OCI-LY1 (cell line): ENCODE measurements at regions not wholly inside any gene's neighbourhood (a gene's known extent, or its start where the extent isn't known, plus 50 kb on each side); places are given as distances from the start of the nearest gene placed in this dataset.

Experiments
- H2AFZ ChIP-seq: fragments of 200-600 bp; sonication (generic), shearing (Covaris generic); 2 replicates; pipeline ENCODE4 v1.6.0; 2014; ENCODE audit warnings: antibody characterized with exemption, mild to moderate bottlenecking, low read length
- H3F3A ChIP-seq: fragments of 200-600 bp; sonication (generic), shearing (Covaris generic); 2 replicates; pipeline ENCODE4 v1.6.0; 2014; ENCODE audit warnings: mild to moderate bottlenecking, antibody characterized with exemption, low read length, moderate library complexity; ENCODE audit not compliant: insufficient read depth
- H3K27ac ChIP-seq: fragments of 200-600 bp; sonication (generic); 2 replicates; pipeline ENCODE4 v1.5.1; 2014; ENCODE audit warnings: low read length, mixed run types, mild to moderate bottlenecking, low read depth; ENCODE audit not compliant: poor library complexity, severe bottlenecking
- H3K27me3 ChIP-seq: fragments of 200-600 bp; sonication (generic); 2 replicates; pipeline ENCODE4 v1.6.0; 2014; ENCODE audit warnings: antibody characterized with exemption, mild to moderate bottlenecking, low read length, moderate library complexity; ENCODE audit not compliant: insufficient read depth
- H3K36me3 ChIP-seq: fragments of 200-600 bp; sonication (generic); 2 replicates; pipeline ENCODE4 v1.6.1; 2014; ENCODE audit warnings: mild to moderate bottlenecking, antibody characterized with exemption, low read length, moderate library complexity, mixed read lengths; ENCODE audit not compliant: insufficient read depth
- H3K4me1 ChIP-seq: fragments of 200-600 bp; sonication (generic); 2 replicates; pipeline ENCODE4 v1.5.1; 2014; ENCODE audit warnings: mild to moderate bottlenecking, low read length, moderate library complexity; ENCODE audit not compliant: insufficient read depth, severe bottlenecking
- H3K4me2 ChIP-seq: fragments of 200-600 bp; sonication (generic), shearing (Covaris generic); 2 replicates; pipeline ENCODE4 v1.6.1; 2014; ENCODE audit warnings: low read length
- H3K4me3 ChIP-seq: fragments of 200-600 bp; sonication (generic); 2 replicates; pipeline ENCODE4 v1.5.1; 2014; ENCODE audit warnings: low read length, low read depth, mild to moderate bottlenecking, mixed read lengths; ENCODE audit not compliant: poor library complexity, severe bottlenecking
- H3K79me2 ChIP-seq: fragments of 200-600 bp; shearing (Covaris generic); 2 replicates; pipeline ENCODE4 v1.6.1; 2016; ENCODE audit warnings: mixed run types, low read length, mixed read lengths; ENCODE audit not compliant: insufficient read depth
- H3K9ac ChIP-seq: fragments of 200-600 bp; sonication (generic), shearing (Covaris generic); 2 replicates; pipeline ENCODE4 v1.6.1; 2014; ENCODE audit warnings: mild to moderate bottlenecking, low read length, mixed read lengths
- H3K9me2 ChIP-seq: fragments of 200-600 bp; sonication (generic), shearing (Covaris generic); 2 replicates; pipeline ENCODE4 v1.6.1; 2014; ENCODE audit warnings: low read depth, mild to moderate bottlenecking, low read length, mixed read lengths
- H3K9me3 ChIP-seq: fragments of 200-600 bp; shearing (Covaris generic); 2 replicates; pipeline ENCODE4 v1.6.1; 2014; ENCODE audit warnings: low read length, mixed read lengths
- H4K20me1 ChIP-seq: fragments of 200-600 bp; sonication (generic), shearing (Covaris generic); 2 replicates; pipeline ENCODE4 v1.6.0; 2016; ENCODE audit warnings: mild to moderate bottlenecking, low read length; ENCODE audit not compliant: insufficient read depth
- CTCF ChIP-seq: fragments of 200-600 bp; sonication (generic), shearing (Covaris generic); IDR thresholded peaks from 2 replicates; pipeline ENCODE4 v1.5.1; 2017; ENCODE audit warnings: mild to moderate bottlenecking, antibody characterized with exemption, low read length, moderate library complexity, mixed read lengths
- EZH2 ChIP-seq: fragments of 200-600 bp; sonication (generic), shearing (Covaris generic); IDR thresholded peaks from 2 replicates; pipeline ENCODE4 v1.8.0; 2017; ENCODE audit warnings: borderline replicate concordance, mixed run types, mild to moderate bottlenecking, antibody characterized with exemption, low read length, moderate library complexity, mixed read lengths

GRCh38 chr12:114504311-114504710 lies 98.4 kb upstream of the TBX5 start:
- no peaks in the 10 kb centered on the region for H3K9me2 ChIP-seq
- H3K36me3 ChIP-seq, result no peaks in the 10 kb centered on the region
- H3K9ac ChIP-seq, result no peak overlapping the region
- TF ChIP-seq CTCF (no peak), EZH2 (no peak)
- no peak overlapping the region for H3K27ac ChIP-seq
- no peaks in the 10 kb centered on the region for H3K4me1 ChIP-seq
- no peak overlapping the region for H3K4me2 ChIP-seq
- H2AFZ ChIP-seq, result no peak overlapping the region
- no peaks in the 10 kb centered on the region for H3K9me3 ChIP-seq
- H3K27me3 ChIP-seq, result no peaks in the 10 kb centered on the region
- H4K20me1 ChIP-seq, result no peaks in the 10 kb centered on the region
- no peaks in the 10 kb centered on the region for H3K79me2 ChIP-seq
- H3F3A ChIP-seq, result no peaks in the 10 kb centered on the region
- no peak overlapping the region for H3K4me3 ChIP-seq

- H4K20me1 ChIP-seq, result no peaks in the 10 kb centered on the region
- no peaks in the 10 kb centered on the region for H3F3A ChIP-seq
- no peak overlapping the region for H3K9ac ChIP-seq
- no peak overlapping the region for H3K4me3 ChIP-seq
- H3K27ac ChIP-seq, result no peak overlapping the region
- TF ChIP-seq EZH2, result no peak
- no peak for TF ChIP-seq CTCF
- no peak overlapping the region for H3K4me2 ChIP-seq
- no peaks in the 10 kb centered on the region for H3K4me1 ChIP-seq
- H2AFZ ChIP-seq, result no peak overlapping the region
- H3K27me3 ChIP-seq, result no peaks in the 10 kb centered on the region
- H3K79me2 ChIP-seq, result no peaks in the 10 kb centered on the region
- no peaks in the 10 kb centered on the region for H3K9me2 ChIP-seq
- no peaks in the 10 kb centered on the region for H3K36me3 ChIP-seq
- no peaks in the 10 kb centered on the region for H3K9me3 ChIP-seq
Measured at GRCh38 chr12:114501474-114501807, 95.5 kb upstream of the TBX5 start.

- Histone ChIP-seq H3K27me3 (no peaks in the 10 kb centered on the region), H2AFZ (no peak overlapping the region), H3K79me2 (no peaks in the 10 kb centered on the region), H3K9me3 (no peaks in the 10 kb centered on the region), H4K20me1 (no peaks in the 10 kb centered on the region), H3K9ac (no peak overlapping the region), H3K27ac (no peak overlapping the region), H3K4me1 (no peaks in the 10 kb centered on the region), H3K4me2 (no peak overlapping the region), H3K9me2 (no peaks in the 10 kb centered on the region), H3F3A (no peaks in the 10 kb centered on the region), H3K4me3 (no peak overlapping the region), H3K36me3 (no peaks in the 10 kb centered on the region)
- TF ChIP-seq EZH2, result no peak
- no peak for TF ChIP-seq CTCF
Measured at GRCh38 chr12:114500775-114501473, 95.0 kb upstream of the TBX5 start.
